ENCODE measurements at regions not wholly inside any gene's neighbourhood (a gene's known extent, or its start where the extent isn't known, plus 50 kb on each side); places are given as distances from the start of the nearest gene placed in this dataset.
A peak's percentile ranks its signal among the peaks of the same experiment; 100 is the strongest.

DNA sequence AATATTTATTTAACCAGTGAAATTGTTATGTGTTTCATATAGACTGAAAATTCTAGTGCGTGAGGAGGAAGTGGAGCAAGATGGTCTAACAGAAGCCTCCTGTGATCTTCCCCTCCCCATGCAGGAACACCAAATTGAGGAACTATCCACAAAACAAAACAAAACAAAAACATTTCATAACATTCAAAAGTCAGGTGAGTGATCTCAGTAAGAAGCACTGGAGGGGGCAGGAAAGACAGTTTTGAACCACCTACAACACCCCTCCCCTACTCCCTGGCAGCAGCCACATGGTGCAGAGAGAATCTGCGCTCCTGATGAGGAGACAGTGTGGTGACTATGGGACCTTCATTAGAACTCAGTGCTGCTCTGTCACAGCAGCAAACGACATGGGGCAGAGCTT is 221.9 kb upstream of the SEMA3C start (continued):
- TF ChIP-seq ZNF607 (CRISPR knock-in tag; IDR thresholded peaks at IDR 0.05; ENCODE audit: borderline replicate concordance) (no peak), ZMYM2 (CRISPR knock-in tag; IDR thresholded peaks at IDR 0.05) (no peak), MIER2 (CRISPR knock-in tag; IDR thresholded peaks at IDR 0.05) (no peak), ZNF20 (CRISPR knock-in tag; IDR thresholded peaks at IDR 0.05) (no peak)
- TF ChIP-seq, protein P1, sequence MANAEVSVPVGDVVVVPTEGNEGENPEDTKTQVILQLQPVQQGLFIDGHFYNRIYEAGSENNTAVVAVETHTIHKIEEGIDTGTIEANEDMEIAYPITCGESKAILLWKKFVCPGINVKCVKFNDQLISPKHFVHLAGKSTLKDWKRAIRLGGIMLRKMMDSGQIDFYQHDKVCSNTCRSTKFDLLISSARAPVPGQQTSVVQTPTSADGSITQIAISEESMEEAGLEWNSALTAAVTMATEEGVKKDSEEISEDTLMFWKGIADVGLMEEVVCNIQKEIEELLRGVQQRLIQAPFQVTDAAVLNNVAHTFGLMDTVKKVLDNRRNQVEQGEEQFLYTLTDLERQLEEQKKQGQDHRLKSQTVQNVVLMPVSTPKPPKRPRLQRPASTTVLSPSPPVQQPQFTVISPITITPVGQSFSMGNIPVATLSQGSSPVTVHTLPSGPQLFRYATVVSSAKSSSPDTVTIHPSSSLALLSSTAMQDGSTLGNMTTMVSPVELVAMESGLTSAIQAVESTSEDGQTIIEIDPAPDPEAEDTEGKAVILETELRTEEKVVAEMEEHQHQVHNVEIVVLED (CRISPR knock-in tag; IDR thresholded peaks at IDR 0.05; ENCODE audit: borderline replicate concordance), result no peak

DNA sequence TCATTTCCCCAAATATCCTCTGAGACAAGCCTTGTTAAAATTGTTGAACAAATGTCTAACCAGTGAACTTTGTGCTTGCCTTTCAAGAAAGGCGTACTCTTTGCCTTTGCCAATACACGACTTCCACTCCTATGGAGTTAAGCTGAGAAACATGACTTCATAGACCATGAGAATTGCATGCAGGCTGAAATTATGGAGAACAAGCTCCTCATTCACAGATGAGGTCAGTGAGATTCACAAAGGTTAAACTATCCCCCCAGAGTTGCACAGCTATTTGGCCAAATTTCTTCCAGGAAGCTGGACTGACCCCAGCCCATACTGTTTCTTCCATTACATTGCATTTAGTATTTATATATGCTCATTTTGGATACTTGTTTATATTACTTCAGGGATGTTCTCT is 221.4 kb upstream of the SEMA3C start:
- peak; percentile 35; the same call in 1 of the 2 replicates for TF ChIP-seq BCL6 (CRISPR knock-in tag; IDR thresholded peaks at IDR 0.05)
- TF ChIP-seq, protein P2, sequence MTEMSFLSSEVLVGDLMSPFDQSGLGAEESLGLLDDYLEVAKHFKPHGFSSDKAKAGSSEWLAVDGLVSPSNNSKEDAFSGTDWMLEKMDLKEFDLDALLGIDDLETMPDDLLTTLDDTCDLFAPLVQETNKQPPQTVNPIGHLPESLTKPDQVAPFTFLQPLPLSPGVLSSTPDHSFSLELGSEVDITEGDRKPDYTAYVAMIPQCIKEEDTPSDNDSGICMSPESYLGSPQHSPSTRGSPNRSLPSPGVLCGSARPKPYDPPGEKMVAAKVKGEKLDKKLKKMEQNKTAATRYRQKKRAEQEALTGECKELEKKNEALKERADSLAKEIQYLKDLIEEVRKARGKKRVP (CRISPR knock-in tag; IDR thresholded peaks at IDR 0.05), result 0 out of 4 replicates have a peak, but pooled peaks of 1 of the 2 experiments have one; percentile 25
- TF ChIP-seq TCF7L2 (IDR thresholded peaks at IDR 0.05; ENCODE audit: low read depth, low read length), result no peak
- no peaks in the 10 kb centered on the region for H3K27me3 ChIP-seq (ENCODE audit: control insufficient read depth in 1 of 2, insufficient read depth in 2 of 2, low read length in 2 of 2)
- H2AFZ ChIP-seq (ENCODE audit: low read length), result no peak overlapping the region
- DNase-seq (ENCODE audit: low spot score) (peak; percentile 21), FAIRE-seq (no peak), ATAC-seq (no peak)
- intact Hi-C loops (cut with micrococcal nuclease; ENCODE audit: unreplicated experiment) (no loop called here), in situ Hi-C loops (cut with HindIII; ENCODE audit: extremely low pct_ligation_motif_present, low pct_unique_long_range_greater_than_20kb) (no loop called here)
- 14% methylated on average over 2 of the region's 2 CpGs for WGBS (ENCODE audit: low lambda C conversion rate)
- H3K27ac ChIP-seq (ENCODE audit: extremely low read length, insufficient read depth, low read length), result no peak overlapping the region
- ChIA-PET POLR2A (no interaction called here), CTCF (ENCODE audit: low intra/inter-chr PET ratio, low total read pairs) (no interaction called here)
- no peaks in the 10 kb centered on the region for H4K20me1 ChIP-seq (ENCODE audit: insufficient read depth, low read length)
- H3K4me1 ChIP-seq (ENCODE audit: insufficient read depth, low read length), result peaks cover 18% of the 10 kb centered on the region
- no peaks in the 10 kb centered on the region for H3K36me3 ChIP-seq (replicated peaks in 1 of 2; ENCODE audit: control insufficient read depth in 1 of 2, insufficient read depth in 2 of 2, low read length in 2 of 2)
- no peak overlapping the region for H3K9ac ChIP-seq (ENCODE audit: insufficient read depth, low read depth, low read length)
- no TSS peak for BruUV-seq (replicated peaks)
- peak overlapping the region; percentile 21; the same call in 1 of the 2 replicates for H3K4me2 ChIP-seq (ENCODE audit: low read depth, low read length)
- H3K9me3 ChIP-seq (ENCODE audit: low read length), result no peaks in the 10 kb centered on the region
- H3K4me3 ChIP-seq (replicated peaks in 1 of 3; ENCODE audit: insufficient read depth in 1 of 3, low read depth in 2 of 3, low read length in 3 of 3), result no peak overlapping the region
- H3K79me2 ChIP-seq (ENCODE audit: insufficient read depth, low read length), result no peaks in the 10 kb centered on the region

Data from HepG2 (cell line).